ENCODE measurements at regions not wholly inside any gene's neighbourhood (a gene's known extent, or its start where the extent isn't known, plus 50 kb on each side); places are given as distances from the start of the nearest gene placed in this dataset.
"Not testable (repeated sequence)": the region's sequence is repeated elsewhere in the genome, so short reads cannot be mapped to it uniquely, and the experiment has no call there.

- not testable (repeated sequence) for TF ChIP-seq CTCF (conservative IDR thresholded peaks at IDR 0.05; ENCODE audit: low read length); EZH2phosphoT487 (IDR thresholded peaks at IDR 0.05; ENCODE audit: borderline replicate concordance)
These were observed 330.4 kb downstream of the NAF1 start for GRCh38 chr4:162836258-162836657.

Data from Loucy (cell line).